Smooth muscle cell (in vitro differentiated cells): ENCODE measurements at regions not wholly inside any gene's neighbourhood (a gene's known extent, or its start where the extent isn't known, plus 50 kb on each side); places are given as distances from the start of the nearest gene placed in this dataset.
"Not testable (repeated sequence)": the region's sequence is repeated elsewhere in the genome, so short reads cannot be mapped to it uniquely, and the experiment has no call there.

Experiments used
- DNase-seq: peaks from one replicate; lab custom pipeline; 2025; ENCODE audit not compliant: unreplicated experiment; lab: John Stamatoyannopoulos, UW
- H2AFZ ChIP-seq: fragments of 200-600 bp; sonication (generic); 2 replicates; pipeline ENCODE4 v1.6.0; 2016; ENCODE audit warnings: antibody characterized with exemption, low read depth, mild to moderate bottlenecking
- H3F3A ChIP-seq: fragments of 200-600 bp; sonication (generic); 2 replicates; pipeline ENCODE4 v1.6.0; 2017; ENCODE audit warnings: antibody characterized with exemption, low read depth
- H3K27ac ChIP-seq: fragments of 200-600 bp; sonication (generic); 2 replicates; pipeline ENCODE4 v1.5.1; 2016; ENCODE audit warnings: low read depth, mild to moderate bottlenecking
- H3K27me3 ChIP-seq: fragments of 200-600 bp; sonication (generic); 2 replicates; pipeline ENCODE4 v1.6.1; 2016; ENCODE audit warnings: low read depth, mild to moderate bottlenecking
- H3K36me3 ChIP-seq: fragments of 200-600 bp; sonication (generic); 2 replicates; pipeline ENCODE4 v1.5.1; 2016; ENCODE audit warnings: low read depth
- H3K4me1 ChIP-seq: fragments of 200-600 bp; sonication (generic); 2 replicates; pipeline ENCODE4 v1.5.1; 2016; ENCODE audit warnings: low read depth
- H3K4me2 ChIP-seq: fragments of 200-600 bp; sonication (generic); 2 replicates; pipeline ENCODE4 v1.6.0; 2016; ENCODE audit warnings: mild to moderate bottlenecking
- H3K4me3 ChIP-seq: fragments of 200-600 bp; sonication (generic); 2 replicates; pipeline ENCODE4 v1.5.1; 2016; ENCODE audit warnings: mild to moderate bottlenecking
- H3K79me2 ChIP-seq: fragments of 200-600 bp; sonication (generic); 2 replicates; pipeline ENCODE4 v1.6.0; 2016; ENCODE audit warnings: low read depth, mild to moderate bottlenecking
- H3K9ac ChIP-seq: fragments of 200-600 bp; sonication (generic); 2 replicates; pipeline ENCODE4 v1.6.0; 2016; ENCODE audit warnings: low read depth
- H3K9me3 ChIP-seq: fragments of 200-600 bp; sonication (generic); replicated peaks from 2 replicates; pipeline ENCODE4 v1.5.1; 2016; ENCODE audit warnings: low read depth
- H4K20me1 ChIP-seq: fragments of 200-600 bp; sonication (generic); 2 replicates; pipeline ENCODE4 v1.6.0; 2016; ENCODE audit warnings: low read depth
- WGBS: methylation state at CpG from one replicate; pipeline ENCODE4 v1.1.7; 2016; ENCODE audit warnings: low lambda C conversion rate; 5-methylcytosine and 5-hydroxymethylcytosine counted together
- TF ChIP-seq, protein P1 (sequence below): fragments of 200-600 bp; sonication (generic); IDR thresholded peaks from 2 replicates; pipeline ENCODE4 v1.5.1; 2017; ENCODE audit warnings: borderline replicate concordance, mild to moderate bottlenecking, antibody characterized with exemption; ENCODE audit not compliant: insufficient read depth, poor library complexity, severe bottlenecking

GRCh38 chrX:889966-890651 is 259.5 kb downstream of the SHOX start:
- WGBS = 86% methylated on average over 5 of the region's 5 CpGs
- H3K4me2 ChIP-seq = no peak overlapping the region
- DNase-seq = no peak
- no peaks in the 10 kb centered on the region for H3F3A ChIP-seq
- TF ChIP-seq, protein P1, sequence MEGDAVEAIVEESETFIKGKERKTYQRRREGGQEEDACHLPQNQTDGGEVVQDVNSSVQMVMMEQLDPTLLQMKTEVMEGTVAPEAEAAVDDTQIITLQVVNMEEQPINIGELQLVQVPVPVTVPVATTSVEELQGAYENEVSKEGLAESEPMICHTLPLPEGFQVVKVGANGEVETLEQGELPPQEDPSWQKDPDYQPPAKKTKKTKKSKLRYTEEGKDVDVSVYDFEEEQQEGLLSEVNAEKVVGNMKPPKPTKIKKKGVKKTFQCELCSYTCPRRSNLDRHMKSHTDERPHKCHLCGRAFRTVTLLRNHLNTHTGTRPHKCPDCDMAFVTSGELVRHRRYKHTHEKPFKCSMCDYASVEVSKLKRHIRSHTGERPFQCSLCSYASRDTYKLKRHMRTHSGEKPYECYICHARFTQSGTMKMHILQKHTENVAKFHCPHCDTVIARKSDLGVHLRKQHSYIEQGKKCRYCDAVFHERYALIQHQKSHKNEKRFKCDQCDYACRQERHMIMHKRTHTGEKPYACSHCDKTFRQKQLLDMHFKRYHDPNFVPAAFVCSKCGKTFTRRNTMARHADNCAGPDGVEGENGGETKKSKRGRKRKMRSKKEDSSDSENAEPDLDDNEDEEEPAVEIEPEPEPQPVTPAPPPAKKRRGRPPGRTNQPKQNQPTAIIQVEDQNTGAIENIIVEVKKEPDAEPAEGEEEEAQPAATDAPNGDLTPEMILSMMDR = no peak
- H3K27ac ChIP-seq = no peak overlapping the region
- H3K4me3 ChIP-seq = no peak overlapping the region
- no peaks in the 10 kb centered on the region for H3K27me3 ChIP-seq
- no peak overlapping the region for H3K9ac ChIP-seq
- no peaks in the 10 kb centered on the region for H3K9me3 ChIP-seq
- no peaks in the 10 kb centered on the region for H4K20me1 ChIP-seq
- H2AFZ ChIP-seq = no peak overlapping the region
- no peaks in the 10 kb centered on the region for H3K4me1 ChIP-seq
- no peaks in the 10 kb centered on the region for H3K36me3 ChIP-seq
- no peaks in the 10 kb centered on the region for H3K79me2 ChIP-seq

- H3F3A ChIP-seq, H3K9me3 ChIP-seq, H3K79me2 ChIP-seq, H3K27ac ChIP-seq, H3K27me3 ChIP-seq, H3K4me3 ChIP-seq, H3K9ac ChIP-seq, H4K20me1 ChIP-seq, H3K36me3 ChIP-seq, H3K4me1 ChIP-seq, H3K4me2 ChIP-seq, DNase-seq, H2AFZ ChIP-seq: not testable (repeated sequence)
- 94% methylated on average over 13 of the region's 13 CpGs for WGBS
Measured at GRCh38 chrX:887724-888123, 257.1 kb downstream of the SHOX start.

- Histone ChIP-seq H3K27me3 (no peaks in the 10 kb centered on the region), H3K36me3 (no peaks in the 10 kb centered on the region), H3K4me2 (no peak overlapping the region), H3K9me3 (no peaks in the 10 kb centered on the region), H3K4me3 (no peak overlapping the region), H3K4me1 (no peaks in the 10 kb centered on the region), H4K20me1 (no peaks in the 10 kb centered on the region), H3K9ac (no peak overlapping the region), H3F3A (no peaks in the 10 kb centered on the region), H3K79me2 (no peaks in the 10 kb centered on the region), H3K27ac (no peak overlapping the region), H2AFZ (no peak overlapping the region)
- WGBS = 74% methylated on average over 10 of the region's 10 CpGs
- TF ChIP-seq, protein P1 = no peak
- DNase-seq = no peak
Measured at GRCh38 chrX:883588-883987, 253.0 kb downstream of the SHOX start.

DNA sequence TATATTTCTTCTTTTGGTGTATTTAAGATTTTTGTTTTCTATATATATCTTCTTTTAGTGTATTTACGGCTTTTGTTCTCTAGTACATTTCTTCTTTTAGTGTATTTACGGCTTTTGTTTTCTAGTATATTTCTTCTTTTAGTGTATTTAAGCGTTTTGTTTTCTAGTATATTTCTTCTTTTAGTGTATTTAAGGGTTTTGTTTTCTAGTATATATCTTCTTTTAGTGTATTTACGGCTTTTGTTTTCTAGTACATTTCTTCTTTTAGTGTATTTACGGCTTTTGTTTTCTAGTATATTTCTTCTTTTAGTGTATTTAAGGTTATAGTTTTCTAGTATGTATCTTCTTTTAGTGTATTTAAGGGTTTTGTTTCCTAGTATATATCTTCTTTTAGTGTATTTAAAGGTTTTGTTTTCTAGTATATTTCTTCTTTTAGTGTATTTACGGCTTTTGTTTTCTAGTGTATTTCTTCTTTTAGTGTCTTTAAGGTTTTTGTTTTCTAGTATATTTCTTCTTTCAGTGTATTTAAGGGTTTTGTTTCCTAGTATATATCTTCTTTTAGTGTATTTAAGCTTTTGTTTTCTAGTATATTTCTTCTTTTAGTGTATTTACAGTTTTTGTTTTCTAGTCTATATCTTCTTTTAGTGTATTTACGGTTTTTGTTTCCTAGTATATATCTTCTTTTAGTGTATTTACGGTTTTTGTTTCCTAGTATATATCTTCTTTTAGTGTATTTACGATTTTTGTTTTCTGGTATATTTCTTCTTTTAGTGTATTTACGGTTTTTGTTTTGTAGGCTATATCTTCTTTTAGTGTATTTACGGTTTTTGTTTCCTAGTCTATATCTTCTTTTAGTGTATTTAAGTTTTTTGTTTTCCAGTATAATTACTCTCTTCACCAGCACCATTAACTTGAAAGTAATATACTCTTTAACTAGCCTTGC is 249.4 kb downstream of the SHOX start:
- H3K27me3 ChIP-seq, DNase-seq, H3K4me3 ChIP-seq, H3K4me1 ChIP-seq, H3K79me2 ChIP-seq, H3K27ac ChIP-seq, H3K36me3 ChIP-seq, H3K9me3 ChIP-seq, H3F3A ChIP-seq, H4K20me1 ChIP-seq, H3K4me2 ChIP-seq, H2AFZ ChIP-seq, H3K9ac ChIP-seq: not testable (repeated sequence)
- 48% methylated on average over 11 of the region's 11 CpGs for WGBS
